Urothelium cell line (cell line): ENCODE measurements at regions not wholly inside any gene's neighbourhood (a gene's known extent, or its start where the extent isn't known, plus 50 kb on each side); places are given as distances from the start of the nearest gene placed in this dataset.

ENCODE experiments used
- DNase-seq: peaks from one replicate; pipeline ENCODE4 v3.0.0; 2011; ENCODE audit warnings: low spot score, mixed read lengths
- FAIRE-seq: peaks from 2 replicates; lab custom pipeline; 2011; peaks lifted over from hg19 to GRCh38; lab: Jason Lieb, UNC

DNA sequence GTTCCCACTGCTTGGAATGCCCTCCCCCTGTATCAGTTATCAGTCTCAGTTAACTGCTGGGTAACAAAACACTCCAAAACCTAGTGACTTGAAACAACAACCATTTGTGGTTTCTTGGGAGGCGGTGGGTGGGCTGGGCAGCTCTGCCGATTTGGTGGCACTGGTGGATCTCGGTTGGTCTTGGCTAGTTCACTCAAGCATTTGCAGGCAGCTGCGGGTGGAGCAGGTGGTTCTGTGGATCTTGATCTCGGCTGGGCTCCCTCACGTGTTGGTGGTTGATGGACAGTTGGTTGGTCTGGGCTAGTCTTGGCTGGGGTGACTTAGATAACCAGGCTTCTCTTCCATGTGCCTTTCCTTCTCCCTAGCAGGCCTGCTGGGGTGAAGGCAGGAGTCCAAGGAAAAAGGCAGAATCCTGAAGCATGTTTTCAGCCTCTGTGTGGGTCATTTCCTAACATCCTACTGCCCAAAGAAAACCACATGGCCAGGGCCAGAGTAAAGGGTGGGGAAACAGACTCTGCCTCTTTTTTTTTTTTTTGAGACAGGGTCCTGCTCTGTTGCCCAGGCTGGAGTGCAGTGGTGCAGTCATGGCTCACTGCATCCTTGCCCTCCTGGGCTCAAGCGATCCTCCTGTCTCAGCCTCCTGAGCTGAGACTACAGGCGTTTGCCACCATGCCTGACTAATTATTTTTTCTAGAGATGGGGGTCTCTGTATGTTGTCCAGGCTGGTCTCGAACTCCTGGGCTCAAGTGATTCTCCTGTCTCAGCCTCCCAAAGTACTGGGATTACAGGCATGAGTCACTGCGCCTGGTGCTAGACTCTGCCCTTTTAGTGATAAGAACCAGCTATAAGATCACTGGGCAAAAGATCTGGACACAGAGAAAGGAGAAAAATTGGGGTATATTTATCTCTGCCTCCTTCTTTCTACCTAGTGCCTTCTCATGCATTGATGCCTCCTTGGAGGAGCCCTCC, 183.7 kb downstream of the RGS3 start:
- no peak for FAIRE-seq
- DNase-seq, result no peak

- no peak for FAIRE-seq
- no peak for DNase-seq
These were observed 184.5 kb downstream of the RGS3 start for GRCh38 chr9:113648048-113648447.

- FAIRE-seq (no peak), DNase-seq (no peak)
These were observed 185.1 kb downstream of the RGS3 start for GRCh38 chr9:113648586-113648985.

GRCh38 chr9:113649054-113649453, 185.5 kb downstream of the RGS3 start:
- FAIRE-seq (no peak), DNase-seq (no peak)

- FAIRE-seq (no peak), DNase-seq (no peak)
These were observed 186.3 kb downstream of the RGS3 start for GRCh38 chr9:113649855-113650206.

GRCh38 chr9:113650207-113651131, 186.9 kb downstream of the RGS3 start:
- FAIRE-seq, result peak; percentile 50

DNA sequence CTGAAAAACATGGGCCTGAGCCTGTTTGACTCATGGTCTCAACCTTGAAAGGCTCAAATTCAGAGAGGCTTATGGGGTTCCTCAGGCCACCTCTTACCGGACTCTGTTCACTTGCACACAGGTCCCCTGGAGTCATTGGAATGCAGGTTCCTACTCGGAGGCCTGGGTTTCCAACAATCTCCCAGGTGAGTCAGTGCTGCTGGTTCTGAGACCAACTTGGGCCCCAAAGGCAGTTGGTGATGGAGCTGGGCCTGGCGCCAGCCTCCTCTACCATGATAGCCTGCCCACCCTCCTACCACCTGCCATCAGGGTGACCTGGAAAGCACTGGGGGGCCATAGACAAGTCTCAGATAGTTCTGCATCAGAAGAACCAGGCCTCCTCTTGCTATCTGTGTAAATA, 188.4 kb downstream of the RGS3 start:
- DNase-seq (no peak), FAIRE-seq (no peak)

More at GRCh38 chr9:113650207-113651131, 186.9 kb downstream of the RGS3 start:
- DNase-seq, result peak; percentile 46

- no peak for FAIRE-seq
- DNase-seq, result no peak
These were observed 189.0 kb downstream of the RGS3 start for GRCh38 chr9:113652355-113653152.

GRCh38 chr9:113653746-113654604, 190.4 kb downstream of the RGS3 start:
- FAIRE-seq (no peak), DNase-seq (no peak)

DNA sequence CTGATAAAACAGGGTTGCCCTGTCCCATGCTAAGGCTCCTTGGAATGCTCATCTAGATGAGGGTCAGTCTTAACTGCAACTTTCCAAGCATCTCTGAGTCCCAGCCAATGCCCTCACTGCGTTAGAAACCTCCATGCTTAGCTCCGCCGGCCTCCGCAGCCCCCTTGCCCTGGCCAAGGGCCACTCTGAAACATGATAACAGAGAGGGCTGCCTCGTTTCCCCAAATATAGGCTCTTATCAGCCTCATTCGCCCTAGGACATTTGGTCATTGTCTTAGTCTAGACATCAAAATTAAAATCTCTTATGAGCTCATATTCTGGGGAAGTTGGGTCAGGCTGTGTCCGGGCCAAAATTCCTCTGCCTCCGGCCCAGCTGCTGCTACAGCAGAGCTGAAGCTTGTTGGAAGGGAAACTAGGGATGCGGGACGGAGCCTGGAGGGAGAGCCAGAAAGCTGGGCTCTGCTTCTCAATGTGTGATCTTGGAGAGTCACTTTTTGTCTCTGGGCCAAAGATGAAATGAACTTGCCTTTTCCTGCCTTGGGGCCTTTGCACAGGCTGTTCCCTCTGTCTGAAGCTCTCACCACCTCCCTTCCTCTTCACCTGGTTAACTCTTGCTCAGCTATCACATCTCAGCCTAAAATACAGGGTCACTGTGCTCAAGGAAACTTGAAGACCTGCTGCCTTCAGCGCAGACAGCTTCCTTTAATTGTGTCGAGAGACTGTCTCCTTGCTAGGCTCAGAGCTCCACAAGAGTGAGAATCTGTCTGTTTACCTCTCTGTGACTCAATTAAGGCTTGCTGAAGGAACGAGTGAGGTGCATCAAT, 191.3 kb downstream of the RGS3 start:
- no peak for FAIRE-seq
- DNase-seq, result no peak

- DNase-seq (no peak), FAIRE-seq (no peak)
These were observed 193.5 kb downstream of the RGS3 start for GRCh38 chr9:113656771-113657670.

DNA sequence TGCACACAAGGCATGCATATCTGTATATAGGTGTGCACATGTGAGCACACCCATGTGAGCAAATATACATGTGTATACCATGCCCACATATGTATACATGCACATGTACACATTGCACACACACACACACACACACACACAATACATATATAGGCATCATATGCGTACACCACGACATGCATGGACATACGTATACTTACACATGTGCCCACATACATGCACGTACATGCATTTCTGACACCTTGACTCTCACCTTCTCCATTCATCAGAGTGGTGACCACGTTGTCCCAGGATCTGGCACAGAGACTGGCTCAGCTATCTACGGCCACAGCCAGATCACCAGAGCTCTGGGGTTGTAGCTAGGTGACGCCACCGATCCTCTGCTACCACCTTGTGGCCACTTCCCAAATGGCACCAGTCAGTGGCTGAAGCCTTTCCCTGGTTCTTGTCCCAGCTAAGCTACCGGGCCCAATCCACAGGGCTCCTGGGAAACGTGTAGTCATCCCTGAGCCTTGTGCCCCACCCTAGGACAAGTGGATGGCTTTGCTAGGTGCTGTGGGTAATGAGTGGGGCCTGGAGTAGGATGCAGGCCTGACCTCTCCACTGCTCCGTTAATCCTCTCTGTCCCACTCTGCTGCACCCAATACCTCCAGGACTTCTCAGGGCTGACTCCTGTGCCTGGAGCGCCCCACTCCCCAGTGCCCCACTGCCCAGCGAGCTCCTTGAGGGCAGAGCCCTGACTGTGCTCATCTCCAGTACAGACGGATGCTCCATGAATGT, 194.4 kb downstream of the RGS3 start:
- DNase-seq (peak; percentile 83), FAIRE-seq (peak; percentile 40)

GRCh38 chr9:113658545-113658895, 195.0 kb downstream of the RGS3 start:
- DNase-seq, result no peak

GRCh38 chr9:113659039-113659438, 195.5 kb downstream of the RGS3 start:
- no peak for DNase-seq
- no peak for FAIRE-seq

More at GRCh38 chr9:113658545-113658895, 195.0 kb downstream of the RGS3 start:
- FAIRE-seq, result no peak

DNA sequence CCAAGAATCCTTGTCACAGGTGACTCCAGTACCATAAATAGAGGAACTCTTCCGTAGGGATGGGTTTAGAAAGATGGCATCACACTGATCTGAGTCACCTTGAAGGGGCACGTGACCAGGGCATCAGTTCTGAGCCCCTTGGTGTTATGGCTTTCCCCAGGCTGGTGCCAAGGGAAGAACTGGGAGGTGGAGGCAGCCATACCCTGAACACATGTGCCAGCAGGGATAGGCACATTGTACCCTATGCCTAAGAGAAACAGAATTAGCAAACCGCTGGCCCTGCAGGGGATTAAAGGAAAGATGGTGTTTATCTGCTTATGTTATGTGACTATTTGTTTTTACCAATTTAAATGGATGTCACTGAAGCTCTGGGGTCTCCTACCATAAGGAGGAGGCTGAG, 196.2 kb downstream of the RGS3 start:
- no peak for DNase-seq
- no peak for FAIRE-seq

- DNase-seq (no peak), FAIRE-seq (no peak)
These were observed 196.7 kb downstream of the RGS3 start for GRCh38 chr9:113660196-113660595.

DNA sequence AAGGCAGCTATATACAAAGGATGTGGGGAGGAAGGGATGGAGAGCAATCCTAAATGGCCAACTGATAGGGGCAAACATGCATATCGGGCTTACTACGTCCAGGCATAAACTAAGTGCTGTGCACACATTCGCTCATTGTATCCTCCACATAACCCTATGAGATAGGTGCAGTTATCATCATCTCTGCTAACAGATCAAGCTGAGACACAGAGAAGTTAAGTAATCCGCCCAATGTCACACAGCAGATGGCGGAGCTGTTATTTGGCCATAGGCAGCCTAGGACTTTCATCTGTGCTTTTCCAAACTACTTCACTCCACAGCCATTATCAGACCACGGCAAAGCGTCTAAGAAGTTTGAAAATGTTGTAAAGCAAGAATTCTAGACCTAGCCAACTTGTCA, 197.5 kb downstream of the RGS3 start:
- DNase-seq (no peak), FAIRE-seq (no peak)
